Keratinocyte (primary cell): ENCODE measurements at regions not wholly inside any gene's neighbourhood (a gene's known extent, or its start where the extent isn't known, plus 50 kb on each side); places are given as distances from the start of the nearest gene placed in this dataset.
"Not testable (repeated sequence)": the region's sequence is repeated elsewhere in the genome, so short reads cannot be mapped to it uniquely, and the experiment has no call there.

ENCODE experiments used
- DNase-seq: peaks from one replicate; pipeline ENCODE4 v3.0.0-alpha.2; 2011; ENCODE audit warnings: low read depth, missing footprints, low spot score
- FAIRE-seq: peaks from 2 replicates; lab custom pipeline; 2011; peaks lifted over from hg19 to GRCh38; lab: Jason Lieb, UNC
- H2AFZ ChIP-seq: 2 replicates; pipeline ENCODE4 v1.6.0; 2012; ENCODE audit warnings: low read length, control low read depth, inconsistent platforms; ENCODE audit not compliant: control insufficient read depth
- H3K27ac ChIP-seq: 2 replicates; pipeline ENCODE4 v1.5.1; 2011; ENCODE audit warnings: low read length; ENCODE audit not compliant: control insufficient read depth, insufficient read depth
- H3K27me3 ChIP-seq: 3 replicates; pipeline ENCODE4 v1.6.0; 2011; ENCODE audit warnings: low read length; ENCODE audit not compliant: control insufficient read depth, insufficient read depth; ENCODE audit errors: extremely low read depth
- H3K36me3 ChIP-seq, 2 experiments: 2 replicates in 1 of 2; 3 replicates in 1 of 2; pipeline ENCODE4 v1.5.1; 2011; ENCODE audit warnings: low read length in 2 of 2, mild to moderate bottlenecking in 1 of 2; ENCODE audit not compliant: control insufficient read depth in 2 of 2, insufficient read depth in 2 of 2; ENCODE audit errors: extremely low read depth in 1 of 2
- H3K4me1 ChIP-seq: 3 replicates; pipeline ENCODE4 v1.5.1; 2011; ENCODE audit warnings: low read length; ENCODE audit not compliant: control insufficient read depth, insufficient read depth; ENCODE audit errors: extremely low read depth
- H3K4me2 ChIP-seq: 3 replicates; pipeline ENCODE4 v1.6.0; 2011; ENCODE audit warnings: low read depth, low read length; ENCODE audit not compliant: control insufficient read depth, insufficient read depth; ENCODE audit errors: extremely low read depth
- H3K4me3 ChIP-seq, 3 experiments: fragments of 200-600 bp in 1 of 3; sonication (generic) in 1 of 3; 2 replicates in 2 of 3; 3 replicates in 1 of 3; pipeline ENCODE4 v1.5.1; 2011 to 2016; ENCODE audit warnings: low read length in 3 of 3, mild to moderate bottlenecking in 3 of 3, control low read depth in 2 of 3, inconsistent platforms in 1 of 3, low read depth in 1 of 3, mixed read lengths in 1 of 3, mixed run types in 1 of 3, moderate library complexity in 1 of 3; ENCODE audit not compliant: control insufficient read depth in 2 of 3, insufficient read depth in 2 of 3; ENCODE audit errors: extremely low read depth in 1 of 3
- H3K79me2 ChIP-seq: 2 replicates; pipeline ENCODE4 v1.6.0; 2012; ENCODE audit warnings: low read length; ENCODE audit not compliant: control insufficient read depth, insufficient read depth
- H3K9ac ChIP-seq: 3 replicates; pipeline ENCODE4 v1.6.0; 2011; ENCODE audit warnings: low read length; ENCODE audit not compliant: control insufficient read depth, insufficient read depth; ENCODE audit errors: extremely low read depth
- H3K9me1 ChIP-seq: 3 replicates; pipeline ENCODE4 v1.6.0; 2011; ENCODE audit warnings: low read length; ENCODE audit not compliant: control insufficient read depth, insufficient read depth; ENCODE audit errors: extremely low read depth
- H3K9me3 ChIP-seq: 2 replicates; pipeline ENCODE4 v1.5.1; 2012; ENCODE audit warnings: low read depth, low read length; ENCODE audit not compliant: control insufficient read depth
- H4K20me1 ChIP-seq: 3 replicates; pipeline ENCODE4 v1.6.0; 2011; ENCODE audit warnings: low read length; ENCODE audit not compliant: control insufficient read depth, insufficient read depth; ENCODE audit errors: extremely low read depth
- EZH2 ChIP-seq: IDR thresholded peaks from one replicate; pipeline ENCODE4 v1.6.1; 2012; ENCODE audit warnings: inconsistent platforms, mild to moderate bottlenecking, low read length, moderate library complexity
- dilution Hi-C: fragments of 300-500 bp; cut with MboI; formaldehyde crosslinking; loops from one replicate; pipeline ENCODE4 v1.7.0; 2020; ENCODE audit warnings: low sequenced_read_pairs; ENCODE audit not compliant: extremely low pct_ligation_motif_present
- TF ChIP-seq, protein P1 (sequence below), 3 experiments: IDR thresholded peaks in 1 of 3; conservative IDR thresholded peaks in 1 of 3; optimal IDR thresholded peaks in 1 of 3; 2 replicates in 2 of 3; 3 replicates in 1 of 3; pipeline versions ENCODE3 to v1.5.1; 2011; ENCODE audit warnings: low read length in 3 of 3, mild to moderate bottlenecking in 3 of 3, moderate library complexity in 2 of 3, control low read depth in 1 of 3, inconsistent platforms in 1 of 3; ENCODE audit not compliant: insufficient read depth in 2 of 3; ENCODE audit errors: extremely low read depth in 1 of 3

DNA sequence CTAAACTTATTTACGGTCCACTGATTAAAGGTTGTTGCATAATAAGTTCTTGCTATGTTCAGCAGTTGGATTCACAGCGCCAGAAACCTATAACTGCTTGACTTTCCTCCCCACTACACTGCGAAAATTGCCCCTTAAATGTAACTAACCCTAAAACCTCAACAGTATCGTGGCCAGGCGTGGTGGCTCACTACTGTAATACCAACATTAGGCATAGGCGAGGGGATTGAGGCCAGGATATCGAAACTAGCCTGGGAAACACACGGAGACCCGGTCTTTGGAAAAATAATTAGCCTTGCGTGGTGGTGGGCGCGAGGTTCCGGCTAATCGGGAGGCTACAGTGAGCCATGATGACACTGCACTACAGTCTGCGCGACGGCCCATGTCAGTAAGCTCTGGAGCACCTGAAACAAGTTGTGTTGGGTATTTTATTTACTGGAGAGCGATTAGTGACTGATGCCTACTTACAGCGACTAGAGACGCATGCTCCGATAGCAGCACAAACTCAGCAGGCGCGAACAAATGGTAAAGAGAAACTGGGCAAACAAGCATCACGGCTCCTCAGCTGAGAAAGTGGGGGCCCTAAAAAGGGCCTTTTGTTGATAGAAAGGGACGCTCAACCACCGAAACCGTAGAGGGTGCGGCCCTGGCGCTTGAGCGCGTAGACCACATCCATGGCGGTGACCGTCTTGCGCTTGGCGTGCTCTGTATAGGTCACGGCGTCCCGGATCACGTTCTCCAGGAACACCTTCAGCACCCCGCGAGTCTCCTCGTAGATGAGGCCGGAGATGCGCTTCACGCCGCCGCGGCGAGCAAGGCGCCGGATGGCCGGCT is 81.4 kb downstream of the OR2B2 start:
- H3K4me3 ChIP-seq: peak overlapping the region; percentile 29 to 77 (median 65)
- H4K20me1 ChIP-seq, DNase-seq, H3K27me3 ChIP-seq, dilution Hi-C loops, H3K36me3 ChIP-seq, H3K4me1 ChIP-seq, H3K79me2 ChIP-seq, H2AFZ ChIP-seq, H3K9me3 ChIP-seq, H3K9me1 ChIP-seq: not testable (repeated sequence)
- FAIRE-seq: peak; percentile 34
- H3K4me2 ChIP-seq: peak overlapping the region; percentile 94
- peak overlapping the region; percentile 82 for H3K9ac ChIP-seq
- peak overlapping the region; percentile 91 for H3K27ac ChIP-seq

DNA sequence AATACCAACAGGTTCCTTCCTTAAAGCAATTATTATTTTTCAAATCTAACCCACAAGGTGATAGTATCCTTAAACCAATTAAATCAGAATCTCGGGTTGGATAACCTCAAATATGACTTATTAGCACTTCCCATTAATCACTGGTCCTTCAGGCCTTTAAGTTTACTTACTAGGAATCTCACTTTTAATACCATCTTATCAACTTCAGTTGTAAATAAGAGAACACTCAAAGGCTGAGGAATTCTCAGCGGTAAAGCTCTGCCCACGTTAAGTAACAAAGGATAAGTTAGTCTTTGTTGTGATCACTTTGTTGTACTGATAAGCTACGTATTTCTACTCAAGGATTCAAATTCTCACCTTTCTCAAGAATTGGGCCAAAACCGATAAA is 82.0 kb downstream of the OR2B2 start:
- no peaks in the 10 kb centered on the region for H4K20me1 ChIP-seq
- no peak for FAIRE-seq
- H3K9me1 ChIP-seq: no peaks in the 10 kb centered on the region
- H3K36me3 ChIP-seq: no peaks in the 10 kb centered on the region
- no peaks in the 10 kb centered on the region for H3K27me3 ChIP-seq
- H3K9me3 ChIP-seq: no peaks in the 10 kb centered on the region
- no peak for DNase-seq
- no peak for TF ChIP-seq EZH2
- TF ChIP-seq, protein P1, sequence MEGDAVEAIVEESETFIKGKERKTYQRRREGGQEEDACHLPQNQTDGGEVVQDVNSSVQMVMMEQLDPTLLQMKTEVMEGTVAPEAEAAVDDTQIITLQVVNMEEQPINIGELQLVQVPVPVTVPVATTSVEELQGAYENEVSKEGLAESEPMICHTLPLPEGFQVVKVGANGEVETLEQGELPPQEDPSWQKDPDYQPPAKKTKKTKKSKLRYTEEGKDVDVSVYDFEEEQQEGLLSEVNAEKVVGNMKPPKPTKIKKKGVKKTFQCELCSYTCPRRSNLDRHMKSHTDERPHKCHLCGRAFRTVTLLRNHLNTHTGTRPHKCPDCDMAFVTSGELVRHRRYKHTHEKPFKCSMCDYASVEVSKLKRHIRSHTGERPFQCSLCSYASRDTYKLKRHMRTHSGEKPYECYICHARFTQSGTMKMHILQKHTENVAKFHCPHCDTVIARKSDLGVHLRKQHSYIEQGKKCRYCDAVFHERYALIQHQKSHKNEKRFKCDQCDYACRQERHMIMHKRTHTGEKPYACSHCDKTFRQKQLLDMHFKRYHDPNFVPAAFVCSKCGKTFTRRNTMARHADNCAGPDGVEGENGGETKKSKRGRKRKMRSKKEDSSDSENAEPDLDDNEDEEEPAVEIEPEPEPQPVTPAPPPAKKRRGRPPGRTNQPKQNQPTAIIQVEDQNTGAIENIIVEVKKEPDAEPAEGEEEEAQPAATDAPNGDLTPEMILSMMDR (optimal IDR thresholded peaks at IDR 0.05 in 1 of 3, IDR thresholded peaks at IDR 0.05 in 1 of 3, conservative IDR thresholded peaks at IDR 0.05 in 1 of 3; ENCODE audit: extremely low read depth in 1 of 3, insufficient read depth in 2 of 3, low read length in 3 of 3): no peak
- peak overlapping the region; percentile 94 for H3K4me2 ChIP-seq
- dilution Hi-C loops: no loop called here
- H3K4me3 ChIP-seq: peak overlapping the region; percentile 29 to 77 (median 65)
- peaks cover 10% of the 10 kb centered on the region for H3K4me1 ChIP-seq
- peak overlapping the region; percentile 82 for H3K9ac ChIP-seq
- no peak overlapping the region for H2AFZ ChIP-seq
- no peaks in the 10 kb centered on the region for H3K79me2 ChIP-seq
- peak overlapping the region; percentile 91 for H3K27ac ChIP-seq
